ENCODE measurements at regions not wholly inside any gene's neighbourhood (a gene's known extent, or its start where the extent isn't known, plus 50 kb on each side); places are given as distances from the start of the nearest gene placed in this dataset.

- TF ChIP-seq ZNF337 (CRISPR knock-in tag; IDR thresholded peaks at IDR 0.05; ENCODE audit: borderline replicate concordance, low read depth), result no peak
- no peak for TF ChIP-seq ZBTB10 (CRISPR knock-in tag; IDR thresholded peaks at IDR 0.05; ENCODE audit: borderline replicate concordance)
These were observed 118.2 kb upstream of the RIPOR2 start (continued) for GRCh38 chr6:25053875-25054371.

- Histone ChIP-seq H3K4me3 (replicated peaks in 1 of 3; ENCODE audit: insufficient read depth in 1 of 3, low read depth in 2 of 3, low read length in 3 of 3) (no peak overlapping the region), H3K27me3 (ENCODE audit: control insufficient read depth in 1 of 2, insufficient read depth in 2 of 2, low read length in 2 of 2) (no peaks in the 10 kb centered on the region), H3K4me2 (ENCODE audit: low read depth, low read length) (no peak overlapping the region), H3K27ac (ENCODE audit: extremely low read length, insufficient read depth, low read length) (no peak overlapping the region), H4K20me1 (ENCODE audit: insufficient read depth, low read length) (no peaks in the 10 kb centered on the region), H3K9me3 (ENCODE audit: low read length) (no peaks in the 10 kb centered on the region), H2AFZ (ENCODE audit: low read length) (no peak overlapping the region), H3K79me2 (ENCODE audit: insufficient read depth, low read length) (no peaks in the 10 kb centered on the region), H3K4me1 (ENCODE audit: insufficient read depth, low read length) (no peaks in the 10 kb centered on the region), H3K9ac (ENCODE audit: insufficient read depth, low read depth, low read length) (no peak overlapping the region), H3K36me3 (replicated peaks in 1 of 2; ENCODE audit: control insufficient read depth in 1 of 2, insufficient read depth in 2 of 2, low read length in 2 of 2) (no peaks in the 10 kb centered on the region)
- no peak for TF ChIP-seq SP4 (CRISPR knock-in tag; IDR thresholded peaks at IDR 0.05)
- no peak for TF ChIP-seq ZNF296 (CRISPR knock-in tag; conservative IDR thresholded peaks at IDR 0.05)
- no peak for TF ChIP-seq ZSCAN21 (CRISPR knock-in tag; IDR thresholded peaks at IDR 0.05; ENCODE audit: borderline replicate concordance)
- TF ChIP-seq ADNP (CRISPR knock-in tag; IDR thresholded peaks at IDR 0.05), result no peak
- no peak for TF ChIP-seq TCF12 (IDR thresholded peaks at IDR 0.05)
- no peak for TF ChIP-seq TCF12 (CRISPR knock-in tag; IDR thresholded peaks at IDR 0.05)
- TF ChIP-seq KLF16 (CRISPR knock-in tag; IDR thresholded peaks at IDR 0.05), result no peak
- TF ChIP-seq BRD4 (CRISPR knock-in tag; IDR thresholded peaks at IDR 0.05), result no peak
- no peak for TF ChIP-seq SRSF4 (IDR thresholded peaks at IDR 0.05; ENCODE audit: low read depth, low read length, poor library complexity, severe bottlenecking)
- no peak for TF ChIP-seq FIP1L1 (IDR thresholded peaks at IDR 0.05; ENCODE audit: borderline replicate concordance, insufficient read depth, low read depth, low read length)
- TF ChIP-seq ZNF605 (CRISPR knock-in tag; IDR thresholded peaks at IDR 0.05), result no peak
- TF ChIP-seq RFX3 (CRISPR knock-in tag; IDR thresholded peaks at IDR 0.05), result no peak
- no peak for TF ChIP-seq ZNF30 (CRISPR knock-in tag; IDR thresholded peaks at IDR 0.05)
- no peak for TF ChIP-seq RORA (CRISPR knock-in tag; IDR thresholded peaks at IDR 0.05)
- no peak for TF ChIP-seq NCOA2 (CRISPR knock-in tag; IDR thresholded peaks at IDR 0.05)
- no peak for TF ChIP-seq NR3C1 (CRISPR knock-in tag; IDR thresholded peaks at IDR 0.05)
- intact Hi-C loops (cut with micrococcal nuclease; ENCODE audit: unreplicated experiment) (no loop called here), in situ Hi-C loops (cut with HindIII; ENCODE audit: extremely low pct_ligation_motif_present, low pct_unique_long_range_greater_than_20kb) (loop anchor here (25.0 kb wide), 1 partner anchor 467 kb away; no protein-coding TSS in a partner anchor)
- CTCF ChIA-PET (ENCODE audit: low intra/inter-chr PET ratio, low total read pairs), result no interaction called here
- no peak for ATAC-seq
- no peak for FAIRE-seq
- no peak for DNase-seq (ENCODE audit: low spot score)
- POLR2A ChIA-PET, result no interaction called here
- 49% methylated on average over 3 of the region's 3 CpGs for WGBS (ENCODE audit: low lambda C conversion rate)
- BruUV-seq (replicated peaks), result no TSS peak
These were observed 118.7 kb upstream of the RIPOR2 start for GRCh38 chr6:25054469-25054868.
